Transverse colon (tissue), 4 donors: ENCODE measurements at regions not wholly inside any gene's neighbourhood (a gene's known extent, or its start where the extent isn't known, plus 50 kb on each side); places are given as distances from the start of the nearest gene placed in this dataset.

ENCODE experiments used
- EP300 ChIP-seq: sonication (generic); formaldehyde crosslinking; IDR thresholded peaks from one replicate; pipeline ENCODE4 v1.6.1; 2017; ENCODE audit warnings: antibody characterized with exemption, low read depth
- POLR2A ChIP-seq: fragments of 450-650 bp; IDR thresholded peaks from one replicate; pipeline ENCODE4 v1.6.1; 2016; ENCODE audit warnings: antibody characterized with exemption, mild to moderate bottlenecking, moderate library complexity
- POLR2AphosphoS5 ChIP-seq, 3 donors: sonication (generic); formaldehyde crosslinking; IDR thresholded peaks; one replicate each; pipeline ENCODE4 v1.6.1; 2016; ENCODE audit warnings: antibody characterized with exemption in 3 of 3
- TF ChIP-seq, protein P1 (sequence below), 5 experiments: fragments of 200-600 bp in 3 of 5; fragments of 450-650 bp in 2 of 5; sonication (generic) in 3 of 5; IDR thresholded peaks; 1 replicate in 2 of 5; 2 replicates in 3 of 5; pipeline ENCODE4 v1.5.1; 2016 to 2017; ENCODE audit warnings: antibody characterized with exemption in 5 of 5, inconsistent platforms in 3 of 5, mild to moderate bottlenecking in 2 of 5, moderate library complexity in 1 of 5

DNA sequence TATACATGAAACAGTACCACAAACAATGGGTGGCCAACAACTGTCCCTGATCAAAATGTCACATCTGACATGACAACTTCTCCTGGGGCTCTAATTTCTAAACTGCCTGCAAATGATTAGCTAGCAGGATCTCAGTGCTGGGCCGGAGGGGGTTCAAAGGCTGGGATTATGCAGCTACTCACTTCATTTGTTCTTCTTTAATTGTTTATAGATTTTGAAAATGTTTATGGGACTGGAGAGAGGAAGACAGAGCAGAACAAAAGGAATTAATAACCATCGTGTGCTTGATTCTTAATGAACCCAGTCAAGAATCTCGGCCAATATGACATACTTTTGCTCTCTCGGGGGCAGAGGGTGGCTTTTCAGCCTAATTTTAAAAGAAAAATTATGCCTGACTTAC, 313.6 kb downstream of the NSG2 start:
- TF ChIP-seq, protein P1, sequence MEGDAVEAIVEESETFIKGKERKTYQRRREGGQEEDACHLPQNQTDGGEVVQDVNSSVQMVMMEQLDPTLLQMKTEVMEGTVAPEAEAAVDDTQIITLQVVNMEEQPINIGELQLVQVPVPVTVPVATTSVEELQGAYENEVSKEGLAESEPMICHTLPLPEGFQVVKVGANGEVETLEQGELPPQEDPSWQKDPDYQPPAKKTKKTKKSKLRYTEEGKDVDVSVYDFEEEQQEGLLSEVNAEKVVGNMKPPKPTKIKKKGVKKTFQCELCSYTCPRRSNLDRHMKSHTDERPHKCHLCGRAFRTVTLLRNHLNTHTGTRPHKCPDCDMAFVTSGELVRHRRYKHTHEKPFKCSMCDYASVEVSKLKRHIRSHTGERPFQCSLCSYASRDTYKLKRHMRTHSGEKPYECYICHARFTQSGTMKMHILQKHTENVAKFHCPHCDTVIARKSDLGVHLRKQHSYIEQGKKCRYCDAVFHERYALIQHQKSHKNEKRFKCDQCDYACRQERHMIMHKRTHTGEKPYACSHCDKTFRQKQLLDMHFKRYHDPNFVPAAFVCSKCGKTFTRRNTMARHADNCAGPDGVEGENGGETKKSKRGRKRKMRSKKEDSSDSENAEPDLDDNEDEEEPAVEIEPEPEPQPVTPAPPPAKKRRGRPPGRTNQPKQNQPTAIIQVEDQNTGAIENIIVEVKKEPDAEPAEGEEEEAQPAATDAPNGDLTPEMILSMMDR (IDR thresholded peaks at IDR 0.05): no peak
- no peak for TF ChIP-seq POLR2A
- no peak for TF ChIP-seq POLR2AphosphoS5 (IDR thresholded peaks at IDR 0.05)
- TF ChIP-seq EP300: no peak
